ENCODE measurements at regions not wholly inside any gene's neighbourhood (a gene's known extent, or its start where the extent isn't known, plus 50 kb on each side); places are given as distances from the start of the nearest gene placed in this dataset.

GRCh38 chr1:118791094-118791691 is 196.9 kb downstream of the TBX15 start:
- TF ChIP-seq POLR2A (IDR thresholded peaks at IDR 0.05) (no peak), EP300 (IDR thresholded peaks at IDR 0.05) (no peak), CTCF (IDR thresholded peaks at IDR 0.05) (no peak)
- no peaks in the 10 kb centered on the region for H3K27me3 ChIP-seq
- no peak overlapping the region for H3K27ac ChIP-seq
- no peak overlapping the region for H3K4me3 ChIP-seq
- peaks cover 0 to 35% (median 0%) of the 10 kb centered on the region in 4 donors for H3K9me3 ChIP-seq
- 48 to 69% methylated on average over 2 of the region's 2 CpGs for WGBS, 2 donors
- H3K36me3 ChIP-seq: no peaks in the 10 kb centered on the region
- no peak for DNase-seq (ENCODE audit: low spot score in 2 of 2)
- H3K4me1 ChIP-seq: no peaks in the 10 kb centered on the region

GRCh38 chr1:118788463-118788862 is 199.7 kb downstream of the TBX15 start:
- WGBS, 2 donors: 67 to 89% methylated on average over 1 of the region's 1 CpG
- TF ChIP-seq EP300 (IDR thresholded peaks at IDR 0.05) (no peak), POLR2A (IDR thresholded peaks at IDR 0.05) (no peak), CTCF (IDR thresholded peaks at IDR 0.05) (no peak)
- Histone ChIP-seq H3K36me3 (no peaks in the 10 kb centered on the region), H3K4me1 (peaks cover 0 to 7% (median 0%) of the 10 kb centered on the region in 4 donors), H3K9me3 (peaks cover 0 to 35% (median 0%) of the 10 kb centered on the region in 4 donors), H3K27ac (no peak overlapping the region), H3K4me3 (no peak overlapping the region), H3K27me3 (no peaks in the 10 kb centered on the region)
- no peak for DNase-seq (ENCODE audit: low spot score in 2 of 2)

GRCh38 chr1:118786454-118787155 is 201.5 kb downstream of the TBX15 start:
- Histone ChIP-seq H3K4me3 (no peak overlapping the region), H3K27ac (no peak overlapping the region), H3K36me3 (no peaks in the 10 kb centered on the region), H3K27me3 (no peaks in the 10 kb centered on the region), H3K9me3 (peaks cover 0 to 29% (median 0%) of the 10 kb centered on the region in 4 donors), H3K4me1 (peaks cover 0 to 7% (median 0%) of the 10 kb centered on the region in 4 donors)
- TF ChIP-seq POLR2A (IDR thresholded peaks at IDR 0.05): no peak
- no peak for TF ChIP-seq CTCF (IDR thresholded peaks at IDR 0.05)
- TF ChIP-seq EP300 (IDR thresholded peaks at IDR 0.05): no peak
- DNase-seq (ENCODE audit: low spot score in 2 of 2): no peak
- 82 to 88% methylated on average over 4 of the region's 4 CpGs for WGBS, 2 donors

GRCh38 chr1:118785246-118785645 is 202.9 kb downstream of the TBX15 start:
- H3K4me1 ChIP-seq: peaks cover 0 to 7% (median 0%) of the 10 kb centered on the region in 4 donors
- TF ChIP-seq EP300 (IDR thresholded peaks at IDR 0.05) (no peak), CTCF (IDR thresholded peaks at IDR 0.05) (no peak), POLR2A (IDR thresholded peaks at IDR 0.05) (no peak)
- no peak overlapping the region for H3K27ac ChIP-seq
- H3K9me3 ChIP-seq: peaks cover 0 to 24% (median 0%) of the 10 kb centered on the region in 4 donors
- DNase-seq (ENCODE audit: low spot score in 2 of 2): peak; percentile 35 to 48
- no peaks in the 10 kb centered on the region for H3K27me3 ChIP-seq
- H3K36me3 ChIP-seq: no peaks in the 10 kb centered on the region
- 20 to 28% methylated on average over 2 of the region's 2 CpGs for WGBS, 2 donors
- H3K4me3 ChIP-seq: no peak overlapping the region

- Histone ChIP-seq H3K27me3 (no peaks in the 10 kb centered on the region), H3K27ac (no peak overlapping the region), H3K36me3 (no peaks in the 10 kb centered on the region), H3K9me3 (peaks cover 0 to 11% (median 0%) of the 10 kb centered on the region in 4 donors), H3K4me3 (no peak overlapping the region), H3K4me1 (peaks cover 0 to 7% (median 0%) of the 10 kb centered on the region in 4 donors)
- no peak for TF ChIP-seq POLR2A (IDR thresholded peaks at IDR 0.05)
- TF ChIP-seq CTCF (IDR thresholded peaks at IDR 0.05): no peak
- no peak for TF ChIP-seq EP300 (IDR thresholded peaks at IDR 0.05)
- no peak for DNase-seq (ENCODE audit: low spot score in 2 of 2)
- 56 to 60% methylated on average over 2 of the region's 2 CpGs for WGBS, 2 donors
These were observed 204.9 kb downstream of the TBX15 start for GRCh38 chr1:118783095-118783758.
